Limb (tissue), 2 donors: ENCODE measurements at regions not wholly inside any gene's neighbourhood (a gene's known extent, or its start where the extent isn't known, plus 50 kb on each side); places are given as distances from the start of the nearest gene placed in this dataset.

Experiments
- DNase-seq, 2 donors: peaks; one replicate each; pipeline ENCODE4 v3.0.0-alpha.2; 2016; ENCODE audit errors: extremely low spot score in 2 of 2

- DNase-seq: no peak
These were observed 241.6 kb downstream of the BMP7 start for GRCh38 chr20:57024849-57025248.

GRCh38 chr20:57025261-57025660 lies 241.2 kb downstream of the BMP7 start:
- DNase-seq: no peak

GRCh38 chr20:57025666-57026224 lies 240.7 kb downstream of the BMP7 start:
- DNase-seq: no peak

GRCh38 chr20:57027777-57028176 lies 238.7 kb downstream of the BMP7 start:
- no peak for DNase-seq

GRCh38 chr20:57030611-57031600 lies 235.5 kb downstream of the BMP7 start:
- DNase-seq: no peak

GRCh38 chr20:57031867-57032355 lies 234.5 kb downstream of the BMP7 start:
- no peak for DNase-seq

- no peak for DNase-seq
These were observed 233.6 kb downstream of the BMP7 start for GRCh38 chr20:57032847-57033246.

GRCh38 chr20:57034001-57034400 lies 232.4 kb downstream of the BMP7 start:
- no peak for DNase-seq

- DNase-seq: no peak
These were observed 228.8 kb downstream of the BMP7 start for GRCh38 chr20:57037689-57038088.

- no peak for DNase-seq
These were observed 227.6 kb downstream of the BMP7 start for GRCh38 chr20:57038608-57039440.

GRCh38 chr20:57040466-57040865 lies 226.0 kb downstream of the BMP7 start:
- no peak for DNase-seq

- no peak for DNase-seq
These were observed 225.5 kb downstream of the BMP7 start for GRCh38 chr20:57040924-57041323.

- DNase-seq: no peak
These were observed 223.3 kb downstream of the BMP7 start for GRCh38 chr20:57043091-57043490.

- no peak for DNase-seq
These were observed 222.7 kb downstream of the BMP7 start for GRCh38 chr20:57043669-57044268.

GRCh38 chr20:57047281-57048026 lies 219.0 kb downstream of the BMP7 start:
- no peak for DNase-seq

GRCh38 chr20:57048027-57048869 lies 218.2 kb downstream of the BMP7 start:
- no peak for DNase-seq

- no peak for DNase-seq
These were observed 217.1 kb downstream of the BMP7 start for GRCh38 chr20:57049296-57049695.

GRCh38 chr20:57051096-57051495 lies 215.3 kb downstream of the BMP7 start:
- no peak for DNase-seq

GRCh38 chr20:57053067-57053466 lies 213.4 kb downstream of the BMP7 start:
- no peak for DNase-seq
